ENCODE measurements at regions not wholly inside any gene's neighbourhood (a gene's known extent, or its start where the extent isn't known, plus 50 kb on each side); places are given as distances from the start of the nearest gene placed in this dataset.

GRCh38 chr1:191831572-191831971 lies 326.7 kb upstream of the RGS18 start:
- DNase-seq = no peak

- DNase-seq = no peak
These were observed 318.4 kb upstream of the RGS18 start for GRCh38 chr1:191839891-191840290.

GRCh38 chr1:191851799-191852595 lies 306.3 kb upstream of the RGS18 start:
- no peak for DNase-seq

- no peak for DNase-seq
These were observed 305.4 kb upstream of the RGS18 start for GRCh38 chr1:191852907-191853306.

GRCh38 chr1:191857600-191857999 lies 300.7 kb upstream of the RGS18 start:
- DNase-seq = no peak

GRCh38 chr1:191865479-191865878 lies 292.8 kb upstream of the RGS18 start:
- DNase-seq = no peak

- no peak for DNase-seq
These were observed 292.1 kb upstream of the RGS18 start for GRCh38 chr1:191866155-191866554.

GRCh38 chr1:191869790-191870312 lies 288.4 kb upstream of the RGS18 start:
- DNase-seq = no peak

- DNase-seq = no peak
These were observed 287.8 kb upstream of the RGS18 start for GRCh38 chr1:191870490-191870889.

GRCh38 chr1:191875994-191876393 lies 282.3 kb upstream of the RGS18 start:
- no peak for DNase-seq

- DNase-seq = no peak
These were observed 281.6 kb upstream of the RGS18 start for GRCh38 chr1:191876631-191877030.

- DNase-seq = no peak
These were observed 275.4 kb upstream of the RGS18 start for GRCh38 chr1:191882870-191883269.

- no peak for DNase-seq
These were observed 271.3 kb upstream of the RGS18 start for GRCh38 chr1:191886977-191887376.

- DNase-seq = no peak
These were observed 269.2 kb upstream of the RGS18 start for GRCh38 chr1:191888996-191889622.

- no peak for DNase-seq
These were observed 268.6 kb upstream of the RGS18 start for GRCh38 chr1:191889623-191890003.

- DNase-seq = no peak
These were observed 267.7 kb upstream of the RGS18 start for GRCh38 chr1:191890433-191891088.

- DNase-seq = no peak
These were observed 265.5 kb upstream of the RGS18 start for GRCh38 chr1:191892716-191893115.

- DNase-seq = no peak
These were observed 263.2 kb upstream of the RGS18 start for GRCh38 chr1:191895049-191895448.

GRCh38 chr1:191895462-191896058 lies 262.7 kb upstream of the RGS18 start:
- DNase-seq = no peak

GRCh38 chr1:191897134-191897533 lies 261.1 kb upstream of the RGS18 start:
- DNase-seq = no peak

- no peak for DNase-seq
These were observed 256.6 kb upstream of the RGS18 start for GRCh38 chr1:191901651-191902050.

GRCh38 chr1:191904991-191905390 lies 253.3 kb upstream of the RGS18 start:
- no peak for DNase-seq

GRCh38 chr1:191905781-191906180 lies 252.5 kb upstream of the RGS18 start:
- DNase-seq = no peak
